NAMALWA (cell line): ENCODE measurements at regions not wholly inside any gene's neighbourhood (a gene's known extent, or its start where the extent isn't known, plus 50 kb on each side); places are given as distances from the start of the nearest gene placed in this dataset.
"Not testable (repeated sequence)": the region's sequence is repeated elsewhere in the genome, so short reads cannot be mapped to it uniquely, and the experiment has no call there.

Experiments used
- DNase-seq: peaks from one replicate; pipeline ENCODE4 v3.0.0-alpha.2; 2015; ENCODE audit warnings: low spot score

GRCh38 chr2:91521944-91522343 is 2830.5 kb downstream of the RPIA start:
- not testable (repeated sequence) for DNase-seq

GRCh38 chr2:91522877-91523276 is 2831.4 kb downstream of the RPIA start:
- not testable (repeated sequence) for DNase-seq

GRCh38 chr2:91523751-91524150 is 2832.3 kb downstream of the RPIA start:
- DNase-seq: not testable (repeated sequence)

- DNase-seq: not testable (repeated sequence)
These were observed 2834.1 kb downstream of the RPIA start for GRCh38 chr2:91525587-91525986.

- not testable (repeated sequence) for DNase-seq
These were observed 2834.6 kb downstream of the RPIA start for GRCh38 chr2:91526083-91526482.

GRCh38 chr2:91527056-91527455 is 2835.6 kb downstream of the RPIA start:
- not testable (repeated sequence) for DNase-seq

GRCh38 chr2:91527491-91528031 is 2836.1 kb downstream of the RPIA start:
- not testable (repeated sequence) for DNase-seq

GRCh38 chr2:91528361-91528760 is 2836.9 kb downstream of the RPIA start:
- not testable (repeated sequence) for DNase-seq

GRCh38 chr2:91536109-91536508 is 2844.6 kb downstream of the RPIA start:
- not testable (repeated sequence) for DNase-seq

- DNase-seq: not testable (repeated sequence)
These were observed 2845.2 kb downstream of the RPIA start for GRCh38 chr2:91536549-91537263.

GRCh38 chr2:91549316-91549715 is 2857.8 kb downstream of the RPIA start:
- DNase-seq: not testable (repeated sequence)

- not testable (repeated sequence) for DNase-seq
These were observed 2866.8 kb downstream of the RPIA start for GRCh38 chr2:91558234-91558633.

GRCh38 chr2:91559269-91559668 is 2867.8 kb downstream of the RPIA start:
- not testable (repeated sequence) for DNase-seq

GRCh38 chr2:91559886-91560614 is 2868.6 kb downstream of the RPIA start:
- DNase-seq: not testable (repeated sequence)

- DNase-seq: not testable (repeated sequence)
These were observed 2870.7 kb downstream of the RPIA start for GRCh38 chr2:91562184-91562583.

- DNase-seq: not testable (repeated sequence)
These were observed 2873.2 kb downstream of the RPIA start for GRCh38 chr2:91564700-91565099.

GRCh38 chr2:91565689-91566430 is 2874.4 kb downstream of the RPIA start:
- DNase-seq: not testable (repeated sequence)

- DNase-seq: not testable (repeated sequence)
These were observed 2875.1 kb downstream of the RPIA start for GRCh38 chr2:91566611-91567010.

GRCh38 chr2:91567546-91568335 is 2876.3 kb downstream of the RPIA start:
- DNase-seq: not testable (repeated sequence)

- DNase-seq: not testable (repeated sequence)
These were observed 2877.2 kb downstream of the RPIA start for GRCh38 chr2:91568391-91569338.
